SK-N-SH (cell line): ENCODE measurements at regions not wholly inside any gene's neighbourhood (a gene's known extent, or its start where the extent isn't known, plus 50 kb on each side); places are given as distances from the start of the nearest gene placed in this dataset.

Experiments
- CTCF ChIA-PET: fragments of 300-600, 350-600 bp; formaldehyde crosslinking; extraction: SDS; loops from one replicate; lab custom pipeline; 2021; lab: Yijun Ruan, JAX
- POLR2A ChIA-PET: fragments of 350-600 bp; sonication (Branson Sonifier 250); formaldehyde crosslinking; extraction: SDS; loops from one replicate; lab custom pipeline; 2020; ENCODE audit warnings: antibody characterized with exemption, inconsistent platforms; lab: Yijun Ruan, JAX
- DNase-seq: peaks from one replicate; pipeline ENCODE4 v3.0.0; 2012
- H2AFZ ChIP-seq: fragments of 200-600 bp; sonication (generic); 2 replicates; pipeline ENCODE4 v1.8.1; 2016; ENCODE audit warnings: antibody characterized with exemption, mild to moderate bottlenecking, low read depth
- H3F3A ChIP-seq: fragments of 200-600 bp; sonication (generic); replicated peaks from 2 replicates; pipeline ENCODE3; 2016; ENCODE audit warnings: antibody characterized with exemption, mild to moderate bottlenecking; ENCODE audit not compliant: insufficient read depth
- H3K27ac ChIP-seq, 2 experiments: fragments of 200-500 bp in 1 of 2; fragments of 200-600 bp in 1 of 2; sonication (Bioruptor generic) in 1 of 2; sonication (generic), shearing (Covaris generic) in 1 of 2; 2 replicates each; pipeline versions ENCODE4 v1.5.1 to v1.6.1; 2014 to 2016; ENCODE audit warnings: low read depth in 2 of 2, inconsistent platforms in 1 of 2, low read length in 1 of 2, mild to moderate bottlenecking in 1 of 2, mixed read lengths in 1 of 2
- H3K27me3 ChIP-seq: fragments of 200-600 bp; sonication (generic), shearing (Covaris generic); 2 replicates; pipeline ENCODE4 v1.6.1; 2016; ENCODE audit warnings: mixed run types; ENCODE audit not compliant: insufficient read depth
- H3K36me3 ChIP-seq, 2 experiments: fragments of 200-500 bp in 1 of 2; fragments of 200-600 bp in 1 of 2; sonication (Bioruptor generic) in 1 of 2; sonication (generic) in 1 of 2; replicated peaks in 1 of 2; 2 replicates each; pipeline versions ENCODE3 to v1.5.1; 2014 to 2016; ENCODE audit warnings: low read length in 1 of 2, mild to moderate bottlenecking in 1 of 2; ENCODE audit not compliant: insufficient read depth in 2 of 2, control insufficient read depth in 1 of 2
- H3K4me1 ChIP-seq, 2 experiments: fragments of 200-500 bp in 1 of 2; fragments of 200-600 bp in 1 of 2; sonication (Bioruptor generic) in 1 of 2; sonication (generic), shearing (Covaris generic) in 1 of 2; 2 replicates each; pipeline versions ENCODE4 v1.5.1 to v1.6.1; 2014 to 2016; ENCODE audit warnings: low read depth in 1 of 2, low read length in 1 of 2, mixed run types in 1 of 2; ENCODE audit not compliant: insufficient read depth in 2 of 2, control insufficient read depth in 1 of 2
- H3K4me2 ChIP-seq: fragments of 200-600 bp; sonication (generic), shearing (Covaris generic); 2 replicates; pipeline ENCODE4 v1.6.1; 2017; ENCODE audit warnings: mixed run types
- H3K4me3 ChIP-seq, 2 experiments: fragments of 200-500 bp in 1 of 2; fragments of 200-600 bp in 1 of 2; sonication (Bioruptor generic) in 1 of 2; sonication (generic), shearing (Covaris generic) in 1 of 2; 2 replicates each; pipeline versions ENCODE4 v1.5.1 to v1.8.1; 2014 to 2016; ENCODE audit warnings: low read depth in 2 of 2, inconsistent platforms in 1 of 2, low read length in 1 of 2, mild to moderate bottlenecking in 1 of 2, mixed read lengths in 1 of 2, moderate library complexity in 1 of 2
- H3K79me2 ChIP-seq: fragments of 200-600 bp; sonication (generic); 2 replicates; pipeline ENCODE4 v1.8.1; 2017; ENCODE audit warnings: mild to moderate bottlenecking; ENCODE audit not compliant: insufficient read depth
- H3K9ac ChIP-seq: fragments of 200-600 bp; sonication (generic); 2 replicates; pipeline ENCODE4 v1.6.1; 2017; ENCODE audit warnings: mixed run types
- H3K9me2 ChIP-seq: fragments of 200-600 bp; sonication (generic); 2 replicates; pipeline ENCODE4 v1.6.1; 2017; ENCODE audit warnings: mixed run types
- H3K9me3 ChIP-seq: fragments of 200-600 bp; sonication (generic); 2 replicates; pipeline ENCODE4 v1.6.1; 2017; ENCODE audit warnings: mixed run types, mild to moderate bottlenecking, moderate library complexity
- H4K20me1 ChIP-seq: fragments of 200-600 bp; sonication (generic); 2 replicates; pipeline ENCODE4 v1.6.1; 2017; ENCODE audit warnings: mild to moderate bottlenecking, mixed run types; ENCODE audit not compliant: insufficient read depth
- CHD2 ChIP-seq: fragments of 150-350 bp; IDR thresholded peaks from 2 replicates; pipeline ENCODE4 v1.6.1; 2018; ENCODE audit warnings: low read length; ENCODE audit not compliant: partially characterized antibody
- FOSL2 ChIP-seq: IDR thresholded peaks from 2 replicates; pipeline ENCODE4 v1.4.0; 2012; ENCODE audit warnings: low read depth, mild to moderate bottlenecking, moderate library complexity, borderline replicate concordance
- FOXM1 ChIP-seq: IDR thresholded peaks from 2 replicates; pipeline ENCODE4 v1.4.0; 2012; ENCODE audit warnings: low read depth, mild to moderate bottlenecking
- GABPA ChIP-seq: IDR thresholded peaks from 2 replicates; pipeline ENCODE4 v1.4.0; 2012; ENCODE audit warnings: low read depth, mild to moderate bottlenecking
- IRF3 ChIP-seq: fragments of 150-350 bp; IDR thresholded peaks from 2 replicates; pipeline ENCODE4 v1.6.1; 2016; ENCODE audit warnings: mild to moderate bottlenecking, low read depth, low read length
- MAX ChIP-seq: IDR thresholded peaks from 2 replicates; pipeline ENCODE4 v1.4.0; 2012; ENCODE audit warnings: low read depth
- MEF2A ChIP-seq: IDR thresholded peaks from 2 replicates; pipeline ENCODE4 v1.4.0; 2012; ENCODE audit warnings: low read depth, borderline replicate concordance
- MXI1 ChIP-seq: IDR thresholded peaks from 2 replicates; pipeline ENCODE4 v1.6.1; 2012; ENCODE audit warnings: mild to moderate bottlenecking, low read depth, low read length, improper control_type of control experiment
- NFIC ChIP-seq: IDR thresholded peaks from 2 replicates; pipeline ENCODE4 v1.4.0; 2012; ENCODE audit warnings: borderline replicate concordance
- NRF1 ChIP-seq: IDR thresholded peaks from 2 replicates; pipeline ENCODE4 v1.6.1; 2012; ENCODE audit warnings: low read depth, mild to moderate bottlenecking, low read length
- PBX3 ChIP-seq: IDR thresholded peaks from 2 replicates; pipeline ENCODE4; 2012
- RFX5 ChIP-seq: IDR thresholded peaks from 2 replicates; pipeline ENCODE4 v1.6.1; 2012; ENCODE audit warnings: mild to moderate bottlenecking, improper control_type of control experiment, low read length
- SMC3 ChIP-seq: IDR thresholded peaks from 2 replicates; pipeline ENCODE4 v1.6.1; 2012; ENCODE audit warnings: low read depth, low read length, improper control_type of control experiment
- TCF12 ChIP-seq: IDR thresholded peaks from 2 replicates; pipeline ENCODE4 v1.4.0; 2012
- TEAD4 ChIP-seq: IDR thresholded peaks from 2 replicates; pipeline ENCODE4 v1.4.0; 2012; ENCODE audit warnings: mild to moderate bottlenecking, borderline replicate concordance; ENCODE audit not compliant: insufficient read depth
- USF1 ChIP-seq: IDR thresholded peaks from 2 replicates; pipeline ENCODE4 v1.4.0; 2012; ENCODE audit warnings: low read depth, borderline replicate concordance
- WGBS: methylation state at CpG from one replicate; pipeline ENCODE4 v1.1.6; 2017; ENCODE audit warnings: low lambda C conversion rate; 5-methylcytosine and 5-hydroxymethylcytosine counted together

- POLR2A ChIA-PET, result no interaction called here
- H3K36me3 ChIP-seq, result no peaks in the 10 kb centered on the region
- H3K4me3 ChIP-seq, result no peak overlapping the region
- H3K27ac ChIP-seq, result no peak overlapping the region
- no peak for DNase-seq
- H3K27me3 ChIP-seq, result no peaks in the 10 kb centered on the region
- no peaks in the 10 kb centered on the region for H3F3A ChIP-seq
- H2AFZ ChIP-seq, result no peak overlapping the region
- H3K9ac ChIP-seq, result no peak overlapping the region
- TF ChIP-seq CHD2, result no peak
- TF ChIP-seq SMC3, result no peak
- no peak for TF ChIP-seq MAX
- no peak for TF ChIP-seq FOXM1
- TF ChIP-seq TEAD4, result no peak
- TF ChIP-seq IRF3, result no peak
- no peak for TF ChIP-seq NRF1
- TF ChIP-seq RFX5, result no peak
- no peak for TF ChIP-seq NFIC
- no peak for TF ChIP-seq MEF2A
- TF ChIP-seq MXI1, result no peak
- TF ChIP-seq USF1, result no peak
- TF ChIP-seq, all 33 proteins: peak for 0
- Histone ChIP-seq H3K9me3 (no peaks in the 10 kb centered on the region), H3K79me2 (no peaks in the 10 kb centered on the region), H3K4me2 (no peak overlapping the region), H3K9me2 (no peaks in the 10 kb centered on the region), H4K20me1 (no peaks in the 10 kb centered on the region), H3K4me1 (no peaks in the 10 kb centered on the region; a peak in 1 of 4 replicates)
- CTCF ChIA-PET, result interaction anchor here (0.6 to 1.0 kb wide), 2 partner anchors 56 to 644 kb away, joined by 3 to 5 read pairs; partner anchors contain the start of gene BHLHE40
- WGBS, result 100% methylated on average over 1 of the region's 1 CpG
Measured at GRCh38 chr3:5035113-5035512, 55.9 kb downstream of the BHLHE40 start.

- Histone ChIP-seq H3K36me3 (no peaks in the 10 kb centered on the region), H3K4me3 (no peak overlapping the region), H3F3A (no peaks in the 10 kb centered on the region), H3K79me2 (no peaks in the 10 kb centered on the region), H3K27ac (no peak overlapping the region), H3K9me3 (no peaks in the 10 kb centered on the region), H3K4me1 (no peaks in the 10 kb centered on the region; a peak in 1 of 4 replicates), H3K4me2 (no peak overlapping the region), H2AFZ (no peak overlapping the region), H3K9me2 (no peaks in the 10 kb centered on the region), H4K20me1 (no peaks in the 10 kb centered on the region), H3K27me3 (no peaks in the 10 kb centered on the region), H3K9ac (no peak overlapping the region)
- CTCF ChIA-PET, result interaction anchor here (0.6 to 1.3 kb wide), 4 partner anchors 29 to 685 kb away, joined by 3 to 8 read pairs (median 4); partner anchors contain the start of gene BHLHE40
- TF ChIP-seq FOSL2, result no peak
- no peak for TF ChIP-seq TEAD4
- no peak for TF ChIP-seq GABPA
- TF ChIP-seq MEF2A, result no peak
- TF ChIP-seq IRF3, result no peak
- no peak for TF ChIP-seq PBX3
- TF ChIP-seq TCF12, result no peak
- no peak for DNase-seq
- POLR2A ChIA-PET, result no interaction called here
- WGBS, result 90% methylated on average over 13 of the region's 13 CpGs
Measured at GRCh38 chr3:5035692-5036391, 56.6 kb downstream of the BHLHE40 start.
